H1 (cell line): ENCODE measurements at regions not wholly inside any gene's neighbourhood (a gene's known extent, or its start where the extent isn't known, plus 50 kb on each side); places are given as distances from the start of the nearest gene placed in this dataset.

ENCODE experiments used
- CTCF ChIA-PET: fragments of 300-600 bp; sonication (Branson Sonifier 250); formaldehyde crosslinking; loops from one replicate; lab custom pipeline; 2021; ENCODE audit not compliant: partially characterized antibody; lab: Charles Lee
- POLR2A ChIA-PET: fragments of 300-600 bp; sonication (Branson Sonifier 250); formaldehyde crosslinking; loops from one replicate; lab custom pipeline; 2021; ENCODE audit warnings: inconsistent platforms; ENCODE audit not compliant: partially characterized antibody; lab: Charles Lee
- DNase-seq, 2 experiments: peaks; one replicate each; pipeline versions ENCODE4 v3.0.0 to v3.0.0-alpha.2; 2010 to 2022; ENCODE audit warnings: low spot score in 2 of 2, low read depth in 1 of 2, mixed read lengths in 1 of 2
- FAIRE-seq: peaks from 2 replicates; lab custom pipeline; 2011; peaks lifted over from hg19 to GRCh38; lab: Jason Lieb, UNC
- H2AFZ ChIP-seq: 2 replicates; pipeline ENCODE4 v1.8.1; 2012; ENCODE audit warnings: low read length, inconsistent platforms
- H2AK5ac ChIP-seq: 2 replicates; pipeline ENCODE4 v1.6.1; 2013; ENCODE audit warnings: low read depth, low read length
- H2BK120ac ChIP-seq: replicated peaks from 2 replicates; pipeline ENCODE3; 2013; ENCODE audit warnings: low read depth, low read length, inconsistent platforms
- H2BK12ac ChIP-seq: 2 replicates; pipeline ENCODE4 v1.6.1; 2013; ENCODE audit warnings: low read depth, low read length
- H2BK15ac ChIP-seq: 2 replicates; pipeline ENCODE4 v1.6.1; 2013; ENCODE audit warnings: low read length
- H2BK20ac ChIP-seq: 2 replicates; pipeline ENCODE4 v1.6.1; 2013; ENCODE audit warnings: low read length
- H2BK5ac ChIP-seq: 2 replicates; pipeline ENCODE4 v1.6.1; 2013; ENCODE audit warnings: low read depth, low read length
- H3K14ac ChIP-seq: 2 replicates; pipeline ENCODE4 v1.6.1; 2013; ENCODE audit warnings: inconsistent platforms; ENCODE audit not compliant: insufficient read length
- H3K18ac ChIP-seq: 2 replicates; pipeline ENCODE4 v1.6.1; 2013; ENCODE audit warnings: low read length; ENCODE audit errors: extremely low read depth
- H3K23ac ChIP-seq: 2 replicates; pipeline ENCODE4 v1.6.1; 2013; ENCODE audit warnings: inconsistent platforms; ENCODE audit not compliant: insufficient read length
- H3K23me2 ChIP-seq: 2 replicates; pipeline ENCODE4 v1.6.1; 2013; ENCODE audit warnings: low read depth, low read length
- H3K27ac ChIP-seq: 2 replicates; pipeline ENCODE4 v1.6.1; 2011; ENCODE audit warnings: low read depth, low read length, inconsistent platforms
- H3K27me3 ChIP-seq, 4 experiments: replicated peaks in 1 of 4; 1 replicate in 1 of 4; 2 replicates in 3 of 4; pipeline versions ENCODE4 v1.6.1 to v1.8.1; 2011 to 2013; ENCODE audit warnings: low read length in 3 of 4, mild to moderate bottlenecking in 3 of 4, inconsistent platforms in 2 of 4, mixed read lengths in 2 of 4, moderate library complexity in 1 of 4; ENCODE audit not compliant: control insufficient read depth in 3 of 4, insufficient read depth in 3 of 4; ENCODE audit errors: extremely low read depth in 1 of 4
- H3K36me3 ChIP-seq, 4 experiments: 2 replicates each; pipeline versions ENCODE4 v1.6.1 to v1.8.1; 2011 to 2013; ENCODE audit warnings: mild to moderate bottlenecking in 4 of 4, low read length in 3 of 4, moderate library complexity in 2 of 4, control low read depth in 1 of 4, inconsistent platforms in 1 of 4; ENCODE audit not compliant: insufficient read depth in 4 of 4, control insufficient read depth in 2 of 4
- H3K4ac ChIP-seq: replicated peaks from 2 replicates; pipeline ENCODE3; 2013; ENCODE audit warnings: low read length, low read depth, mixed read lengths, inconsistent platforms; ENCODE audit not compliant: insufficient read length
- H3K4me1 ChIP-seq, 4 experiments: replicated peaks in 1 of 4; 1 replicate in 1 of 4; 2 replicates in 3 of 4; pipeline versions ENCODE4 v1.6.1 to v1.8.1; 2011 to 2013; ENCODE audit warnings: low read length in 3 of 4, inconsistent platforms in 2 of 4, mixed read lengths in 1 of 4; ENCODE audit not compliant: insufficient read depth in 4 of 4, control insufficient read depth in 3 of 4
- H3K4me2 ChIP-seq, 2 experiments: 2 replicates each; pipeline versions ENCODE4 v1.6.1 to v1.8.1; 2011 to 2013; ENCODE audit warnings: low read depth in 2 of 2, low read length in 2 of 2, control low read depth in 1 of 2, inconsistent platforms in 1 of 2, mild to moderate bottlenecking in 1 of 2; ENCODE audit not compliant: insufficient read depth in 1 of 2
- H3K4me3 ChIP-seq, 4 experiments: fragments of 200-600, 300-600 bp in 1 of 4; sonication (generic), shearing (Covaris generic), sonication (Bioruptor Twin) in 1 of 4; 2 replicates each; pipeline versions ENCODE4 v1.5.1 to v1.8.1; 2011 to 2016; ENCODE audit warnings: low read length in 4 of 4, low read depth in 3 of 4, control low read depth in 2 of 4, inconsistent platforms in 2 of 4, mild to moderate bottlenecking in 2 of 4, mixed read lengths in 1 of 4, moderate library complexity in 1 of 4; ENCODE audit not compliant: insufficient read depth in 2 of 4; ENCODE audit errors: extremely low read depth in 1 of 4
- H3K56ac ChIP-seq: replicated peaks from 2 replicates; pipeline ENCODE3; 2013; ENCODE audit warnings: low read depth, mild to moderate bottlenecking, mixed read lengths, low read length, inconsistent platforms; ENCODE audit not compliant: insufficient read length
- H3K79me1 ChIP-seq: 2 replicates; pipeline ENCODE4 v1.6.1; 2013; ENCODE audit warnings: low read depth, low read length, control low read depth
- H3K79me2 ChIP-seq, 2 experiments: 2 replicates each; pipeline versions ENCODE4 v1.6.1 to v1.8.1; 2012 to 2013; ENCODE audit warnings: low read length in 2 of 2, mild to moderate bottlenecking in 2 of 2, inconsistent platforms in 1 of 2; ENCODE audit not compliant: insufficient read depth in 2 of 2, control insufficient read depth in 1 of 2
- H3K9ac ChIP-seq, 4 experiments: replicated peaks in 1 of 4; 1 replicate in 1 of 4; 2 replicates in 3 of 4; pipeline versions ENCODE4 v1.6.1 to v1.8.1; 2011 to 2013; ENCODE audit warnings: low read depth in 3 of 4, low read length in 3 of 4, control low read depth in 2 of 4, mild to moderate bottlenecking in 2 of 4, moderate library complexity in 2 of 4, inconsistent platforms in 1 of 4; ENCODE audit errors: extremely low read depth in 1 of 4
- H3K9me3 ChIP-seq, 2 experiments: 2 replicates each; pipeline versions ENCODE4 v1.6.1 to v1.8.1; 2012 to 2013; ENCODE audit warnings: mild to moderate bottlenecking in 2 of 2, moderate library complexity in 2 of 2, control low read depth in 1 of 2, inconsistent platforms in 1 of 2, low read depth in 1 of 2, low read length in 1 of 2, mixed read lengths in 1 of 2; ENCODE audit not compliant: insufficient read depth in 2 of 2
- H4K20me1 ChIP-seq, 2 experiments: replicated peaks in 1 of 2; 2 replicates each; pipeline versions ENCODE3 to v1.8.1; 2011 to 2013; ENCODE audit warnings: inconsistent platforms in 2 of 2, low read length in 2 of 2, mild to moderate bottlenecking in 1 of 2; ENCODE audit not compliant: insufficient read depth in 2 of 2, control insufficient read depth in 1 of 2
- H4K5ac ChIP-seq: 2 replicates; pipeline ENCODE4 v1.6.1; 2013; ENCODE audit warnings: low read length, low read depth, mixed read lengths, inconsistent platforms; ENCODE audit not compliant: insufficient read length
- H4K8ac ChIP-seq: 2 replicates; pipeline ENCODE4 v1.8.0; 2013; ENCODE audit warnings: mild to moderate bottlenecking, moderate library complexity, low read length, inconsistent platforms; ENCODE audit not compliant: insufficient read depth; ENCODE audit errors: extremely low read depth
- H4K91ac ChIP-seq: replicated peaks from 2 replicates; pipeline ENCODE3; 2013; ENCODE audit warnings: low read length, mixed read lengths, inconsistent platforms; ENCODE audit not compliant: insufficient read length
- HDAC2 ChIP-seq, 2 experiments: fragments of 300-600 bp in 1 of 2; sonication (generic) in 1 of 2; IDR thresholded peaks; 2 replicates each; pipeline ENCODE4 v1.6.1; 2011 to 2012; ENCODE audit warnings: low read depth in 2 of 2, low read length in 2 of 2, mild to moderate bottlenecking in 2 of 2, moderate library complexity in 2 of 2, borderline replicate concordance in 1 of 2, inconsistent platforms in 1 of 2
- RAD21 ChIP-seq, 2 experiments: IDR thresholded peaks in 1 of 2; conservative IDR thresholded peaks in 1 of 2; 2 replicates each; pipeline ENCODE4 v1.6.1; 2011; ENCODE audit warnings: low read depth in 2 of 2, low read length in 2 of 2, improper control_type of control experiment in 1 of 2, inconsistent platforms in 1 of 2, mild to moderate bottlenecking in 1 of 2, moderate library complexity in 1 of 2
- WGBS, 2 experiments: shearing (Covaris generic) in 1 of 2; methylation state at CpG; one replicate each; pipeline versions ENCODE4 v1.1.6 to v1.1.7; 2013 to 2015; ENCODE audit warnings: low lambda C conversion rate in 2 of 2, mixed read lengths in 2 of 2, inconsistent platforms in 1 of 2, low coverage in 1 of 2, missing lambda C conversion rate in 1 of 2; ENCODE audit not compliant: insufficient replicate concordance in 2 of 2, insufficient coverage in 1 of 2, insufficient read length in 1 of 2; ENCODE audit errors: extremely low coverage in 1 of 2, missing lambda C conversion rate in 1 of 2; 5-methylcytosine and 5-hydroxymethylcytosine counted together

DNA sequence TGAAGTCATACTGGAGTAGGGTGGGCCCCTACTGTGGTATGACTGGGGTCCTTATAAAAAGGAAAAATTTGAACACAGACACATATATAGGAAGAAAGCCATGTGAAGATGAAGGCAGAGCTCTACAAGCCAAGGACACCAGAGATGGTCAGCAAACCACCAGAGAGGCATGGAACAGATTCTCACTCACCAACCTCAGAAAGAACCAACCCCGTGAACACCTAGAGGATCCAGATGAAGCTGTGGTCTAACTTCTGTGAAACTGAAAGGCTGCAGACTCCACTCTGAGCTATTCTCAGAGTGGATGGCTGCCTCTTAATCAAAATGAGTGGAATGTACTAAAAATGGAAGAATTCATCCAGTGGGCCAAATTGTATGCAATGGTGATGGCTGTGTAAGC is 149.6 kb downstream of the ABCA8 start:
- Histone ChIP-seq H3K4me3 (no peak overlapping the region), H3K9me3 (no peaks in the 10 kb centered on the region), H2BK20ac (no peak overlapping the region), H3K9ac (no peak overlapping the region), H3K4me2 (no peak overlapping the region), H3K23ac (no peak overlapping the region), H2BK5ac (no peak overlapping the region), H3K18ac (no peak overlapping the region), H2BK15ac (no peak overlapping the region), H3K4ac (no peak overlapping the region), H3K27ac (no peak overlapping the region), H3K36me3 (no peaks in the 10 kb centered on the region), H4K91ac (no peak overlapping the region), H3K56ac (no peak overlapping the region), H2AK5ac (no peak overlapping the region), H3K4me1 (no peaks in the 10 kb centered on the region), H3K14ac (no peak overlapping the region), H2BK120ac (no peak overlapping the region), H4K8ac (no peak overlapping the region), H3K79me2 (no peaks in the 10 kb centered on the region), H2AFZ (no peak overlapping the region), H3K79me1 (no peaks in the 10 kb centered on the region), H4K20me1 (no peaks in the 10 kb centered on the region), H4K5ac (no peak overlapping the region), H3K27me3 (no peaks in the 10 kb centered on the region; a peak in 1 of 7 replicates), H3K23me2 (no peaks in the 10 kb centered on the region), H2BK12ac (no peak overlapping the region)
- ChIA-PET CTCF (interaction anchor here (1.1 kb wide), 1 partner anchor 119 kb away, joined by 3 read pairs; no protein-coding TSS in a partner anchor), POLR2A (no interaction called here)
- WGBS, 2 experiments, result 100% methylated on average over 1 of the region's 1 CpG; no CpG with 5 or more reads in 1 of the 2 experiments
- no peak for TF ChIP-seq HDAC2 (IDR thresholded peaks at IDR 0.05; ENCODE audit: borderline replicate concordance in 1 of 2, low read depth in 2 of 2, low read length in 2 of 2)
- no peak for TF ChIP-seq RAD21 (IDR thresholded peaks at IDR 0.05 in 1 of 2, conservative IDR thresholded peaks at IDR 0.05 in 1 of 2; ENCODE audit: low read depth in 2 of 2, low read length in 2 of 2)
- no peak for DNase-seq
- FAIRE-seq, result no peak
